Neural cell (in vitro differentiated cells): ENCODE measurements at regions not wholly inside any gene's neighbourhood (a gene's known extent, or its start where the extent isn't known, plus 50 kb on each side); places are given as distances from the start of the nearest gene placed in this dataset.

Experiments
- CTCF ChIP-seq: fragments of 450-650 bp; IDR thresholded peaks from 2 replicates; pipeline ENCODE4 v1.5.1; 2014; ENCODE audit warnings: antibody characterized with exemption, mild to moderate bottlenecking, moderate library complexity; ENCODE audit not compliant: poor library complexity, severe bottlenecking
- EP300 ChIP-seq: fragments of 450-650 bp; conservative IDR thresholded peaks from 2 replicates; pipeline ENCODE4 v1.6.1; 2014; ENCODE audit warnings: antibody characterized with exemption, mild to moderate bottlenecking, moderate library complexity; ENCODE audit not compliant: poor library complexity, severe bottlenecking
- EZH2 ChIP-seq: fragments of 200-600, 300-800 bp; shearing (Covaris generic), sonication (generic); IDR thresholded peaks from 2 replicates; pipeline ENCODE4 v1.6.1; 2014; ENCODE audit warnings: antibody characterized with exemption, low read length, borderline replicate concordance, mild to moderate bottlenecking; ENCODE audit not compliant: insufficient read depth, poor library complexity, severe bottlenecking
- MXI1 ChIP-seq: fragments of 450-650 bp; conservative IDR thresholded peaks from 2 replicates; pipeline ENCODE4 v1.6.1; 2014; ENCODE audit warnings: antibody characterized with exemption, mild to moderate bottlenecking; ENCODE audit not compliant: poor library complexity, severe bottlenecking
- POLR2AphosphoS5 ChIP-seq: IDR thresholded peaks from 2 replicates; pipeline ENCODE4 v1.6.1; 2012
- SMC3 ChIP-seq: fragments of 450-650 bp; conservative IDR thresholded peaks from 2 replicates; pipeline ENCODE4 v1.6.1; 2014; ENCODE audit warnings: antibody characterized with exemption, mild to moderate bottlenecking, moderate library complexity; ENCODE audit not compliant: poor library complexity
- TAF1 ChIP-seq: IDR thresholded peaks from 2 replicates; pipeline ENCODE4 v1.6.1; 2012; ENCODE audit warnings: low read depth

- no peak for TF ChIP-seq EP300
- TF ChIP-seq CTCF, result no peak
- no peak for TF ChIP-seq POLR2AphosphoS5
- TF ChIP-seq MXI1, result no peak
- TF ChIP-seq TAF1, result no peak
- no peak for TF ChIP-seq SMC3
- TF ChIP-seq EZH2, result no peak
Observed at GRCh38 chr5:125408448-125409233, 662.2 kb upstream of the ZNF608 start.
